ENCODE measurements at regions not wholly inside any gene's neighbourhood (a gene's known extent, or its start where the extent isn't known, plus 50 kb on each side); places are given as distances from the start of the nearest gene placed in this dataset.

DNA sequence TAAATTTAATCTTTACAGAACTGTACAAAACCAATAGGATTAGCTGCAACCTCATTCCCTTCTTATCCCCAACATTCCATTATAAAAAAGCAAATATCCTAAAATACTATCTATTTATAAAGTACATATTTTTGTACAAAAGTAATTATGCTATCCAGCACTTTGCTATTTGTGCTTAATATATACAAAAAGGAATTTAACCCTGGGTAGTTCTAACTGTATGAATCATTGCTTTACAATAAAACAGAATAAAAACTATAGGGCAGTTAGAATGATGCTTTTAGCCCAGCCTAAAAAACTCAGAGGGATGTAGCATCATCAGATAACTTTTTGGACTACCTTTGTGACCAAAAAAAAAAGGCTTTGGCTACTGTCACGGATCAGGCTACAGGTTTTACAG is 49.9 kb upstream of the KLHL31 start:
- no peaks in the 10 kb centered on the region for H3K36me3 Mint-ChIP-seq (ENCODE audit: low read depth)
- H3K4me1 Mint-ChIP-seq (ENCODE audit: low read depth) = peaks cover 4% of the 10 kb centered on the region
- Histone ChIP-seq H3K4me3 (ENCODE audit: low read length) (no peak overlapping the region), H3K27ac (ENCODE audit: low read depth in 1 of 2, low read length in 2 of 2) (no peak overlapping the region), H3K4me1 (ENCODE audit: insufficient read depth, low read length) (no peaks in the 10 kb centered on the region), H3K27me3 (ENCODE audit: control insufficient read depth in 1 of 2, insufficient read depth in 2 of 2, low read length in 2 of 2) (peaks cover 0 to 5% of the 10 kb centered on the region in 2 experiments), H3K9me3 (ENCODE audit: control insufficient read depth in 1 of 2, insufficient read depth in 1 of 2, low read length in 2 of 2) (no peaks in the 10 kb centered on the region), H3K36me3 (ENCODE audit: insufficient read depth, low read length) (no peaks in the 10 kb centered on the region)
- peaks cover 44% of the 10 kb centered on the region for H3K27me3 Mint-ChIP-seq
- POLR2A ChIA-PET = no interaction called here
- ATAC-seq (ENCODE audit: poor library complexity) (no peak), DNase-seq (no peak)
- TF ChIP-seq, protein P1, sequence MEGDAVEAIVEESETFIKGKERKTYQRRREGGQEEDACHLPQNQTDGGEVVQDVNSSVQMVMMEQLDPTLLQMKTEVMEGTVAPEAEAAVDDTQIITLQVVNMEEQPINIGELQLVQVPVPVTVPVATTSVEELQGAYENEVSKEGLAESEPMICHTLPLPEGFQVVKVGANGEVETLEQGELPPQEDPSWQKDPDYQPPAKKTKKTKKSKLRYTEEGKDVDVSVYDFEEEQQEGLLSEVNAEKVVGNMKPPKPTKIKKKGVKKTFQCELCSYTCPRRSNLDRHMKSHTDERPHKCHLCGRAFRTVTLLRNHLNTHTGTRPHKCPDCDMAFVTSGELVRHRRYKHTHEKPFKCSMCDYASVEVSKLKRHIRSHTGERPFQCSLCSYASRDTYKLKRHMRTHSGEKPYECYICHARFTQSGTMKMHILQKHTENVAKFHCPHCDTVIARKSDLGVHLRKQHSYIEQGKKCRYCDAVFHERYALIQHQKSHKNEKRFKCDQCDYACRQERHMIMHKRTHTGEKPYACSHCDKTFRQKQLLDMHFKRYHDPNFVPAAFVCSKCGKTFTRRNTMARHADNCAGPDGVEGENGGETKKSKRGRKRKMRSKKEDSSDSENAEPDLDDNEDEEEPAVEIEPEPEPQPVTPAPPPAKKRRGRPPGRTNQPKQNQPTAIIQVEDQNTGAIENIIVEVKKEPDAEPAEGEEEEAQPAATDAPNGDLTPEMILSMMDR (IDR thresholded peaks at IDR 0.05) = no peak
- no peaks in the 10 kb centered on the region for H3K9me3 Mint-ChIP-seq
- no peak overlapping the region for H3K4me3 Mint-ChIP-seq
- intact Hi-C loops (cut with DNase I, micrococcal nuclease) = no loop called here
- H3K27ac Mint-ChIP-seq = no peak overlapping the region
- CTCF ChIA-PET = interaction anchor here (1.6 to 2.5 kb wide), 2 partner anchors 10 kb away, joined by 3 to 13 read pairs; no protein-coding TSS in a partner anchor

Data from CD4-positive, alpha-beta T cell (primary cell).